ENCODE measurements at regions not wholly inside any gene's neighbourhood (a gene's known extent, or its start where the extent isn't known, plus 50 kb on each side); places are given as distances from the start of the nearest gene placed in this dataset.

GRCh38 chr5:31100047-31100575 lies 93.4 kb upstream of the CDH6 start:
- no peaks in the 10 kb centered on the region for H3K9me3 ChIP-seq (ENCODE audit: insufficient read depth, low read length)
- H3K9ac ChIP-seq (ENCODE audit: low read length), result no peak overlapping the region
- no peak overlapping the region for H3K4me2 ChIP-seq (ENCODE audit: low read length)
- no peaks in the 10 kb centered on the region for H4K20me1 ChIP-seq (ENCODE audit: insufficient read depth, low read length)
- no peaks in the 10 kb centered on the region for H3K79me2 ChIP-seq (ENCODE audit: low read length)
- H3K4me1 ChIP-seq (ENCODE audit: low read length), result no peaks in the 10 kb centered on the region
- H2AFZ ChIP-seq (ENCODE audit: low read depth, low read length), result no peak overlapping the region
- H3K36me3 ChIP-seq (replicated peaks; ENCODE audit: low read depth, low read length), result no peaks in the 10 kb centered on the region
- H3K27ac ChIP-seq (ENCODE audit: low read length), result no peak overlapping the region
- TF ChIP-seq CTCF (IDR thresholded peaks at IDR 0.05; ENCODE audit: low read depth, low read length), result no peak
- no peak for TF ChIP-seq EZH2phosphoT487 (IDR thresholded peaks at IDR 0.05; ENCODE audit: low read depth)
- H3K27me3 ChIP-seq (ENCODE audit: low read depth, low read length), result no peaks in the 10 kb centered on the region
- H3K4me3 ChIP-seq (ENCODE audit: low read length), result no peak overlapping the region

- no peak overlapping the region for H3K4me3 ChIP-seq (ENCODE audit: low read length)
- no peak overlapping the region for H3K9ac ChIP-seq (ENCODE audit: low read length)
- no peaks in the 10 kb centered on the region for H3K36me3 ChIP-seq (replicated peaks; ENCODE audit: low read depth, low read length)
- H3K27ac ChIP-seq (ENCODE audit: low read length), result no peak overlapping the region
- H4K20me1 ChIP-seq (ENCODE audit: insufficient read depth, low read length), result no peaks in the 10 kb centered on the region
- H3K4me2 ChIP-seq (ENCODE audit: low read length), result no peak overlapping the region
- no peaks in the 10 kb centered on the region for H3K27me3 ChIP-seq (ENCODE audit: low read depth, low read length)
- no peaks in the 10 kb centered on the region for H3K79me2 ChIP-seq (ENCODE audit: low read length)
- no peak for TF ChIP-seq CTCF (IDR thresholded peaks at IDR 0.05; ENCODE audit: low read depth, low read length)
- TF ChIP-seq EZH2phosphoT487 (IDR thresholded peaks at IDR 0.05; ENCODE audit: low read depth), result no peak
- H2AFZ ChIP-seq (ENCODE audit: low read depth, low read length), result no peak overlapping the region
- H3K4me1 ChIP-seq (ENCODE audit: low read length), result no peaks in the 10 kb centered on the region
- no peaks in the 10 kb centered on the region for H3K9me3 ChIP-seq (ENCODE audit: insufficient read depth, low read length)
Measured at GRCh38 chr5:31098811-31099210, 94.7 kb upstream of the CDH6 start.

GRCh38 chr5:31097851-31098250 lies 95.6 kb upstream of the CDH6 start:
- no peaks in the 10 kb centered on the region for H4K20me1 ChIP-seq (ENCODE audit: insufficient read depth, low read length)
- no peaks in the 10 kb centered on the region for H3K9me3 ChIP-seq (ENCODE audit: insufficient read depth, low read length)
- TF ChIP-seq EZH2phosphoT487 (IDR thresholded peaks at IDR 0.05; ENCODE audit: low read depth) (no peak), CTCF (IDR thresholded peaks at IDR 0.05; ENCODE audit: low read depth, low read length) (no peak)
- H3K27ac ChIP-seq (ENCODE audit: low read length), result no peak overlapping the region
- no peaks in the 10 kb centered on the region for H3K79me2 ChIP-seq (ENCODE audit: low read length)
- no peaks in the 10 kb centered on the region for H3K27me3 ChIP-seq (ENCODE audit: low read depth, low read length)
- no peaks in the 10 kb centered on the region for H3K4me1 ChIP-seq (ENCODE audit: low read length)
- no peak overlapping the region for H2AFZ ChIP-seq (ENCODE audit: low read depth, low read length)
- no peak overlapping the region for H3K9ac ChIP-seq (ENCODE audit: low read length)
- H3K4me2 ChIP-seq (ENCODE audit: low read length), result no peak overlapping the region
- H3K4me3 ChIP-seq (ENCODE audit: low read length), result no peak overlapping the region
- no peaks in the 10 kb centered on the region for H3K36me3 ChIP-seq (replicated peaks; ENCODE audit: low read depth, low read length)

GRCh38 chr5:31096238-31096865 lies 97.1 kb upstream of the CDH6 start:
- Histone ChIP-seq H3K9ac (ENCODE audit: low read length) (no peak overlapping the region), H4K20me1 (ENCODE audit: insufficient read depth, low read length) (no peaks in the 10 kb centered on the region), H3K4me2 (ENCODE audit: low read length) (no peak overlapping the region), H3K27me3 (ENCODE audit: low read depth, low read length) (no peaks in the 10 kb centered on the region), H3K9me3 (ENCODE audit: insufficient read depth, low read length) (no peaks in the 10 kb centered on the region), H3K4me1 (ENCODE audit: low read length) (no peaks in the 10 kb centered on the region), H3K36me3 (replicated peaks; ENCODE audit: low read depth, low read length) (no peaks in the 10 kb centered on the region), H3K27ac (ENCODE audit: low read length) (no peak overlapping the region), H2AFZ (ENCODE audit: low read depth, low read length) (no peak overlapping the region), H3K4me3 (ENCODE audit: low read length) (no peak overlapping the region), H3K79me2 (ENCODE audit: low read length) (no peaks in the 10 kb centered on the region)
- TF ChIP-seq EZH2phosphoT487 (IDR thresholded peaks at IDR 0.05; ENCODE audit: low read depth) (no peak), CTCF (IDR thresholded peaks at IDR 0.05; ENCODE audit: low read depth, low read length) (no peak)

Data from OCI-LY3 (cell line).